Renal cortex interstitium (tissue), 11 donors: ENCODE measurements at regions not wholly inside any gene's neighbourhood (a gene's known extent, or its start where the extent isn't known, plus 50 kb on each side); places are given as distances from the start of the nearest gene placed in this dataset.
"Not testable (repeated sequence)": the region's sequence is repeated elsewhere in the genome, so short reads cannot be mapped to it uniquely, and the experiment has no call there.

ENCODE experiments used
- DNase-seq, 11 donors: peaks; one replicate each; pipeline ENCODE4 v3.0.0-alpha.2; 2013; ENCODE audit warnings: low read depth in 9 of 11, low spot score in 4 of 11; ENCODE audit errors: extremely low read depth in 1 of 11

DNA sequence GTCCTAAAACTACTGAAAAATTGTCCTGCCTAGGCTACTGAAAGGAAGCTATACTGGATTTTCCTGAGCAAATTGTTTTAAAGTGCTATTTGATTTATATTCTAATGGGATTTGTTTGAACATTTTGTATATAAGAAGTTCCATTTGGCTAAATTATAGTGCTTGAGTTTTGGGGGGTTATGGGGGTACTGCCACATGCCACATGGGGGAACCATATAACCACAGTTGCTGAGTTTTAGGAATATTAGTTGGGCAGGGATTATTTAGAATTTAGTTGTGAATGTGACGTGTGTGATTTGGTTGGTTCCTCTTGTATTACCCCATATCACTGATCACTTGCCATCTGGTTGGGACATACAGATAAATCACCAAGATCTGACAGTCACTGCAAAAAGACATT is 224.5 kb upstream of the TAPT1 start:
- no peak for DNase-seq

DNA sequence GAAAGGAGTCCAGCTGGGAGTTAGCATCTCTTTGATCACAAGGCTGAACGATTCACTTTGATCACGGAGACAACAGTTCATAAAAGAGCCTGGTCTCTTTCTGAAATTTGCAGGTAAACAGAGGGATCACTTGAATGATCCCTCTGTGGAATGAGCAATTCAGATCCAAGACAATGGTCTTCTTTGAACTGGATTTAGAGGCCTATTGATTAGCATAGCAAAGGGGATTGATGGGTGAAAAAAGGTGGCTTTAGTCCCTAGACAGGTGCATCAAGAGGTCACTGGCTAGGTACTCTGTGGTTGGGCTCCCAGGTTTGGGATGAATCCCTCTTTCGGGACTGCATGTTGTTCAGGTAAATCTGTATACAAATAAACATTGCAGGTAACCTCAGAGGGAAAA is 223.8 kb upstream of the TAPT1 start:
- no peak for DNase-seq

DNA sequence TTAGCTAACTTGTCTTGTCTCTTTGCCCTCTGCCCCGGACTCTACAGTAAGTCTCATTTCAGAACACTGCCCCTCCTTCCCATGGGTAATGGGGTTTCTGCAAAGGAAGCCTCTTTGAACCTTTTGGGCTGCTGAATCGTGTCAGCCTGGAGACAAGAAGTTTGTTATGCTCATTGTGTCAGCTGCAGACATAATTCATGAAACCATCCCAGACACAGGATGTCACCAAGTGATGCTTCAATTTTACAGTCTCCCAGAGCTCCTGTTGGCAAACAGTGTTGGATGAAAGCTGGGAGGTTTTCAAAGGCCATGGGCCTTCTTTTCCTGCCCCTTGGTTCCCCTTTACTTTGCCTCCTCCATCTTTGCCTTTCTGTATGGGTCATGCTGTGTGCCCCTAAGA is 223.1 kb upstream of the TAPT1 start:
- DNase-seq = peak in 10 of 11 donors; percentile 57 to 82 (median 69)

DNA sequence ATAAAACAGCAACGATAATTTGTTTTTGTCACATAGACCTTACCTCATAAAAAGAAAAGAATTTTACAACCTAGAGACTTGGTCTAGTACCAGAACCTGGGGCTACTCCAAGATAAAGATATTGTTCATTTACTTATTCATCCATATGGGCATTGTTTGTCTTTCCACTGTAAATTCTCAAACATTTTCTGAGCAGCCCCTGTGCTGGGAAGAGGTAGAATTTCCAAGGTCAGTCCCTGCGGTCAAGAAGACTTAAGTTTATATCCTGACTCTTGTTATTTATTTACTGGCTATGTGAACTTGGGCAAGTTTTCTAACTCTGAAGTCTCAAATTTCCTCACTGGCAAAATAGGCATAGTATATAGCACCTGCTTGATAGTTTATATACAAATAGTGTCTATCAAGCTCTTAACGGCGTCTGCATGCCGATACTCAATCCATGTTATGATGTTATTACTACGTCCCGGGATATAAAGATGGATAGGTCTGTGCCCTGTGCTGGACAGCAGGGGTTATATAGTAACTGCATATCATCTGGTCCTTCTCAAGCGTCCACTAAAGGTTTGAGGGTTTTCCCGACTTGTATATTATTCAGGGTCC is 222.1 kb upstream of the TAPT1 start:
- peak in 1 of 11 donors; percentile 30 for DNase-seq

DNA sequence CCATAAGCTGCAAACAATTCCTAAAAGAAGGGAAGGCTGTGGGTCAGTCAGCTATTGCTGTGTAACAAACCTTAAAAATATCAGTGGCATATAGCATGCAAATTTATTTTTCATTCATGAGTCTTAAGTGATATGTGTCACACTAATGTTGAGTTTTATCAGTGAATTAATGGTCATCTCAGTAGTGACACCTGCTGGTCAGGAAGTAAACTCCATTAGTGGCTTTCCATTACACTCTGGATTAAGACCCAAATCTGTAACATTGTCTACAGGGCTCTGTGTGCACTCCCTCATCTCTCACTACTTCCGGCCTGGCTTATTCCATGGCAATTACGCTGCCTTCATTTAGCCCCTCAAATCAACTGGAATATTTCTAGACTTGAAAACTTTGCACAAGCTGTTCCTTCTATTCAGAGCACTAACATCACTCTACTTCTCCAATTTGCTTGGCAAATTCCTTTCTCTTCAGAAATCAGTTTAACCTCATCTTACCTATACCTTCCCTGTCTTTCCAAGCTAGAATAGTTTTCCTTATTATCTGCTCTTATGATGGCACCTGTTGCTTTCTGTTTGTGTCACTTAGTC is 217.3 kb upstream of the TAPT1 start:
- no peak for DNase-seq

DNA sequence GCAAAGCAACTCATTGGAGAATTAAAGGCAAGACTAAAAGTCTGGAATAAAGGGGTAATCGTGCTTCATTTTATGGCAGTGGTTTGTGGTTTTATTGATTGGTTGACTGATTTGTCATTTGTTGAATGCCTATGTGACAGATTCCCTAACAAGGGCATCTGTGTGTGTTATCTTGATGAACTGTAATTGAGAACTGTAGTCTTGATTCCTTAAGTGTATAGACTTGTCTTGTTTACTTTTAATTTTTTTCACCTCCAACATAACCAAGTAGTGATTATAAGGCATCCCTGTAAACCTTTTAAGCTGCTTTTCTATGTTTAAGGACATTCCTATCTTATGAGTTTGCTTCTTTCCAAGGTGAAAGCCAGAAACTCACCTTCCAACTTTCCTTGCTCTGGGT is 216.0 kb upstream of the TAPT1 start:
- no peak for DNase-seq

DNA sequence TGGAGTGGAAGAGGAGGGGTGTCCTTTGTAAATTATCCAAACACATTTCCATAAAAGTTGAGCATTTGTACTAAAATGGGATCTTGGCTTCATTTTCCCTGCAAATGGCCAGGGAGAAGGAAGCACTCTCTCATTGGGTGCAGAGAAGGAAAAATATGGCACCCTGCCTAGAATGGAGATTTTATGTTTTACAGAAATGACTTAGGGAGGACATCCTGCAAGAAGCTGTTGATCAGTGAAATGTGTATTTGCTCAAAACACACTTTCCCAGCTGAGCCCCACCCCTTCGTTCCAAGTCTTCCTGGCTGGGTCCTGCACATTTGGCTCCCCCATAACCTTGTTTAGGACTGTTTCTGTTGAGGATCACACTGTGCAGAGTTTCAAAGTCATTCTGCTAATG is 213.5 kb upstream of the TAPT1 start:
- no peak for DNase-seq

DNA sequence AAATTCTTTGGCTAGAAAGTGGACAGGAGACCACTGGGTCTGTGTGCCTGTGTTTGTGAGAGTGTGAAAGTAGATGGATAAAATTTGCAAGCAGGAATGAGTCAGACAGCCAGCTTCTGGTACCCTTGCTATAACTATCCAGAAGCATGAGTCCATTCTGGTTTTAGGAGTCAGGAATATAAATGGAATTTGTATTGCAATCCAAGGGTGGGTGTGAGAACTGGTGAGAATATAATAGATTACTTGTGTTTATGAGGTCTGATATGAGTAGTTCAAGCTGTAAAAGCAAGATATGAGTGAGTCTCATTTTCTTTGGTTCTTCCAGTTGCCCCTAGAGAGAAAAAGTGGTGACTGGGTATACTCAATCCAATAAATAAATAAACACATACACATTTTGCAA is 212.7 kb upstream of the TAPT1 start:
- DNase-seq = no peak

DNA sequence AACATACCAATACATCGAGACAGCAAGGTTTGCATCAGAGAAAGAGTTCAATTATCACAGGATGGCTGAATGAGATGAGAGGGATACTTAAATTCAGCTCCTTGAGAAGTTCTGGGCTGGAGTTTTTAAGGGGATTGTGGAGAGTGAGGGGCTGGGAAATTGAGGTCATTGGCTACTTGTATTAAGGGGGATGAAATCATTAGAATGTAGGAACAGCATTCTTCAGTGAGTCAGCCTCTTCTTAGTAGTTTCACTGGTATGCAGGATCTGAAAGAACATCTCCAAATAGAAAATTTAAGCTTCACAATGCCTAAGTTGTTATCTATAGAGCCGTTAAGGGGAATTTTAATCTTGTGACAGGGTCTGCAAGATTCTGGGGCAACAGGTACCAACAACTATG is 211.6 kb upstream of the TAPT1 start:
- no peak for DNase-seq

DNA sequence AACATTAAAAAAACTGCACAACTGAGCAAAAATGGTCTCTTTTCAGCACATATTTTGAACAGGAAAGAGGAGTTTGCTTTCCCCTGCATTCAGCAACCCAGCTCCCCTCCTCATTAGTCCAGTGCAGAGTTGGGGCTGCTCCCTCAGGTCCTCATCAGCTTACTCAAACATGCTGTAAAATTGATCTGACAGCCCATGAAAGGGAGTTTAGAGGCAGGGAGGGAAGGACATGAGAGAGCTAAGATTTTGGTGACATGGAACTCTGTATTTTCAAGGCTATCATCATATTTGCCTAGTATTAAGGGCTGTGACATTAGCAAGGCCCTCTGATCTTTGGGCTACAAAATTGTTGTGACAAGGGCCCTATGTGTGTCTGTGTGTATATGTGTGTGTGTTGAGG is 205.6 kb upstream of the TAPT1 start:
- no peak for DNase-seq

DNA sequence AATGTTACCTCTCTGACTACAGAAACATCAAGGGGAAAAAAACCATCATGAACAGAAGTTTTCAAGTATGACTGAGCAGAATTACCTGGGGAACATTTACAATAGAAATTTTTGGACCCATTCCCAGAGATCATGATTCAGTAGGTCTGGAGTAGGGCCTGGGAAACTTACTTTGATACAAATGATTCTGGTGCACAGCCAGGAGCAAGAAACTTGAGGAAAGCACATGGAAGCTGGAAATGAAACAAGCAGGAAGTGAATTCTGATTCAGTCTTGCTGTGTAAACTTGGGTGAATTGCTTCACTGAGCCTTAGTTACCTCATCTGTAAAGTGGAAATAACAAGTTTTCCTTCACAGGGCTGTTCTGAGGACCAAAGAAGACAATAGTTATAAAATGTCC is 192.5 kb upstream of the TAPT1 start:
- no peak for DNase-seq

DNA sequence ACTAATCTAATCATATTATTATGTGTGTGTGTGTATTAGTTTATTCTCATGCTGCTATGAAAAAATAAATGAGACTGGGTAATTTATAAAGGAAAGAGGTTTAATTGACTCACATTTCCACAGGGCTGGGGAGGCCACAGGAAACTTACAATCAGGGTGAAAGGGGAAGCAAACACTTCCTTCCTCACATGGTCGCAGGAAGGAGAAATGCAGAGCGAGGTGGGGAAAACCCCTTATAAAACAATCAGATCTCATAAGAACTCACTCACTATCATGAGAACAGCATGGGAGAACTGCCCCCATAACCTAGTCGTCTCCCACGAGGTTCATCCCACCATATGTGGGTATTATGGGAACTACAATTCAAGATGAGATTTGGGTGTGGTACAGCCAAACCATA is 190.9 kb upstream of the TAPT1 start:
- DNase-seq = no peak

DNA sequence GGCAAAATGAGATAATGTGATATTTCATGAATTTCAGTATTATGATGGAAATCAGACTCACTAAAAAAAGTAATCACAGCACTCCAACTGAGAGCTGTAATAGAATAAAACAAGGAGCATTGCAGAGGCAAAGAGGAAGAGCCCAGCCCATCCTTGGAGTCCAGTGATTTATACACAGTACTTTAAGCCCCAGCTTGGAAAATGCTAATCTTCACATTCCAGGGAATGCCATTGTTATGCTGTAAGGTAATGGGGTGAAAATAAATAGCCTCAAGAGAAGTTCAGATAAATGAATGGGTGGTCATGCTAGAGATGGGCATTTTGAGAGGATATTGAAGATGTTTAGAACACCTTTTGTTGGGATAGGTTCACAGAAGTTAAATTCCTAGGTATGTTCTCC is 190.3 kb upstream of the TAPT1 start:
- no peak for DNase-seq

DNA sequence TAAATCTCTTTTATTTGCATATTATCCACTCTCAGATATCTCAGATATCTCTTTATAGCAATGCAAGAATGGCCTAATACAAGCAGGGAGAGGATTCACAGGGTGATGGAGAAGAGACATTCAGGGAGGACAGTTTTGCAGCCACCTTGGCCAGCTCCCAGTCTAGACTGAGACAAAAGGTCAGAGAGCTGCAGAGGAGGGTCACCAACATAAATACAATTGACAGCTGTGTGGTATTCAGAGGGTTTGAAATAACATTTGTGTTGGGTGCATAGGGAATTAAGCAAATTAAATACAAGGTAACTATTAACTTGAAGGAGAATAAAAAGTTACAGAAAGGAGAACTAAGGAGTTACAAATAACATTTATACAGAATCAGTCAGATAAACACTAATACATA is 189.5 kb upstream of the TAPT1 start:
- peak in 2 of 11 donors; percentile 11 to 28 for DNase-seq

DNA sequence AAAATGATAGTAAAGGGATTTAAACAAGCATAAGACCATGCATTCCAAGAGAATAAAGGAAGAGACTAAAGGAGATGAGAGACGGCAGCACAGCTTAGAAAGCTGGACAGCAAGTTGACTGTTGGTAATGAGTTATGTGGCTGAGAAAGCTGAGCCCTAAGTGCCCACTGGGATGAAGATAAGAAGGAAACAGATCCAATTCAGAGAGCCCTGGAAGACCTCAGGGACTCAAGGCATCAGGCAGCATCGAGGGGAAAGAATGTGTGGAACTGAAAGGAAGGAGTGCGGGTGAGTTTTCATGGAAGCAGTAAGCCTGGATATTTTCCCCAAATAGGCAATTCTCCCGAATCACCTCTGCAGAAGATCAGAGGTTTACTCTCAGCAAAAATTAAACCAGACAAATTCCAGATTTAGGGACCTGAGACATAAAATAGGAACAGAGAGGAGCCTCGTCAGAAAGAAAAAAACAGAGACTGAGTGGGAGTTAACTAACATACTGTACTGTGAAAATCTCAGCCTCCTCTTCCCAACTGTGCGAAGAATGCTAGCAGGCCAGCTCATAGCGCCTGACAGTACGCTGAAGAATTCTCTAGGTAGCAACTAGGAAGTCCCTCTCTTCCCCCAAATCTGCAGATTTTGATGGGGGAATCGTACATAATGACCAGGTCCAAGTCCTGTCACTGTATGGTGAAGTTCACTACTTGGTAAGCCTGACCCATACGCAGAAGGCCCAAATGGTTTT is 187.7 kb upstream of the TAPT1 start:
- DNase-seq = no peak

DNA sequence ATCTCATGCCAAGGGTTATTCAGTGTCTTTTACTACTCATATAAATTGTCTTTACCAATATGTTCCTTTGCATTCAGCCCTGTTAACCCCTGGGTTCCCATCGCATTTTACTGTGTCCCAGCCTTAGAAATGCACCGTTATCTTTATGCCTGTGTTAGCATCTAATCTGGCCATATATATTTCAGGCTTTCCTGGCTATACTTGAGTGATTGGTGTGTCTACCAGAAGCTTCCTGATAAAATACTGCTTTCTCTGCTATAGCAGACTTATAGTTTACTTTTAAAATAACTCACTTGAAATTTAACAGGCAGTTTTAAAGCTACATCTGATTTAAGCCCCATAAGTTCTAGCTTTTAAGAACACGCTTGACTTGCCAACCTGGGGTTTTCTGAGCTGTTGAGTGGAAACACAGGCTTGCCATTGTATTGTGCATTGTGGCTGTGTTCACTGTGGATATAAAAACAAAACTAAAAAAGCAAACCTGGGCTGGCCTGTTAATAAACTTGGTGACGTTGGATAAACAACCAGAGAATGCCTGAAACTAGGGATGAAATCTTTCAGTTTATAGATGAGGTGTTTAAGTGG is 185.3 kb upstream of the TAPT1 start:
- peak in 8 of 11 donors; percentile 15 to 50 (median 40) for DNase-seq

DNA sequence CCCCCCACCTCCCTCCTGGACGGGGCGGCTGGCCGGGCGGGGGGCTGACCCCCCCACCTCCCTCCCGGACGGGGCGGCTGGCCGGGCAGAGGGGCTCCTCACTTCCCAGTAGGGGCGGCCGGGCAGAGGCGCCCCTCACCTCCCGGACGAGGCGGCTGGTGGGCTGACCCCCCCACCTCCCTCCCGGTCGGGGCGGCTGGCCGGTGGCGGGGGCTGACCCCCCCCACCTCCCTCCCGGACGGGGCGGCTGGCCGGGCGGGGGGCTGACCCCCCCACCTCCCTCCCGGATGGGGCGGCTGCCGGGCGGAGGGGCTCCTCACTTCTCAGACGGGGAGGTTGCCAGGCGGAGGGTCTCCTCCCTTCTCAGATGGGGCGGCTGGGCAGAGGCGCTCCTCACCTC is 166.9 kb upstream of the TAPT1 start:
- DNase-seq = not testable (repeated sequence)

DNA sequence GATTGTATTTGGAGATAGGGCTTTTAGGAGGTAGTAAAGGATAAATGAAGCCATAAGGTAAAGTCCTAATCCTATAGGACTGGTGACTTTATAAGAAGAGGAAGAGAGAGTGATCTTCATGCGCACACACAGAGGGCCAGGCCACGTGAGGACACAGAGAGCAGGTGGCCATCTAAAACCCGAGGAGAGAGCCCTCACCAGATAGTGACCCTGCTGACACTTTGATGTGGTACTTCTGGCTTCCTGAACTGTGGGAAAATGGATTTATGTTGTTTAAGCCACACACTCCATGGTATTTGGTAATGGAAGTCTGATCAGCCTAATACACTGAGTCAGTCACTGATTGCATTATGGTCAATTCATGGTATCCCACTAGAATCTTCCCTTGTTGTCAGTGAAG is 164.9 kb upstream of the TAPT1 start:
- DNase-seq = no peak

DNA sequence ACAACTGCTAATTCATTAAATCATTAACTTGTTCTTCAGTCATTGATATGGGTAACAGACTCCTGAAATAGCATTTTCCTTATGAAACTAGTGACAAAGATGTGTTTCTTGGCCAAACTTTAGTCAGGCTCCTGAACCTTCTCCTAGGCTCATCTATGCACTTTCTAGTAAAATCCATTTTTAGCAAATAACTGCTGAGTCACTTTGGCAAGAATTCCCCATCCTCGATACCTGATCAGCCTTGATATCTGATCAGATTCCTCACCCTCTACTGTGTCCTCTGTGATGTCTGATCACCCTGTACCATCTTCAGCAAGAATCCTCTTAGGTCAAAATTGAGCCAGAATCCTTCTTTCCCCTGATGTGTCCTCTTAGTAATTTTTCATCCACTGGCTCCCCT is 161.2 kb upstream of the TAPT1 start:
- no peak for DNase-seq

DNA sequence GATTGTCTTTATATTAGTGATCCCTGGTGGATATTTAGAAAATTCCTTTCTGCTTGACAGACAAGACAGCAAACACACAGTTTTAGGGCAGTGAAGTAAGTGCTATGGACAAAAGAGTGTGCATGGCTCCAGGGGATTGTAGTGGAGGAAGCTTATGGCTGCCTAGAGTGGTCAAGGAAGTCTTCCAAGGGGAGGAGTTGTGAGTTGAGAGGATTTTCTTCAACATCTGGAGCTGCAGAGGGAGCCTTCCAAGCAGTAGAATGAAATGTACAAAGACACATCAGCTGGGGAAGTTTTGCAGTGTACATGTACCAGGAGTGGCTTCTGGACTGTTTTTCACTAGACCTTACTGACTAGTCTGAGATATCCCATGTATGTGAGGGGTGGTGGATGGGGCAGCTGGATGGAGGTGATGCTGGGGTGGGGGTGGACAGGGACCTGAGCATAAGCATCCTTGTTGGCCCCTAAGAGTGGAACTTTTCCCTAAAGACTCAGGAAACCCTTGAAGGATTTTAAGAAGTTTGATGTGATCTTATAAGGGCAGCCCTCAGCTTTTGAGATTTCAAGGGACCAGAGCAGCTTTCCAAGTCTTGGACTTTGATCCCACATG is 160.5 kb upstream of the TAPT1 start:
- DNase-seq = no peak
